Sigmoid colon (tissue), 6 donors: ENCODE measurements at regions not wholly inside any gene's neighbourhood (a gene's known extent, or its start where the extent isn't known, plus 50 kb on each side); places are given as distances from the start of the nearest gene placed in this dataset.

ENCODE experiments used
- DNase-seq: peaks from one replicate; pipeline ENCODE4 v3.0.0-alpha.2; 2019
- H3K27ac ChIP-seq, 4 donors: fragments of 200-600 bp; sonication (generic); one replicate each; pipeline ENCODE4 v1.5.1; 2016 to 2019; ENCODE audit warnings: mild to moderate bottlenecking in 1 of 4
- H3K27me3 ChIP-seq, 3 donors: fragments of 200-600 bp; sonication (generic); one replicate each; pipeline ENCODE4 v1.5.1; 2019; ENCODE audit warnings: mild to moderate bottlenecking in 1 of 3
- H3K36me3 ChIP-seq, 4 donors: fragments of 200-600 bp; sonication (generic); one replicate each; pipeline ENCODE4 v1.5.1; 2016 to 2019
- H3K4me1 ChIP-seq, 4 donors: fragments of 200-600 bp; sonication (generic); one replicate each; pipeline ENCODE4 v1.5.1; 2017 to 2019
- H3K4me3 ChIP-seq, 4 donors: fragments of 200-600 bp; sonication (generic); one replicate each; pipeline ENCODE4 v1.5.1; 2017 to 2019; ENCODE audit warnings: mild to moderate bottlenecking in 2 of 4, moderate library complexity in 1 of 4
- H3K9me3 ChIP-seq, 4 donors: fragments of 200-600 bp in 3 of 4; sonication (generic) in 3 of 4; one replicate each; pipeline versions ENCODE4 v1.5.1 to v1.6.1; 2013 to 2019
- CTCF ChIP-seq, 4 experiments: fragments of 450-650 bp in 3 of 4; fragments of 200-600 bp in 1 of 4; IDR thresholded peaks; one replicate each; pipeline ENCODE4 v1.5.1; 2016 to 2019; ENCODE audit warnings: antibody characterized with exemption in 4 of 4, mild to moderate bottlenecking in 3 of 4, moderate library complexity in 2 of 4
- EP300 ChIP-seq, 4 donors: sonication (generic); formaldehyde crosslinking; IDR thresholded peaks; one replicate each; pipeline ENCODE4 v1.6.1; 2017; ENCODE audit warnings: antibody characterized with exemption in 4 of 4
- POLR2A ChIP-seq, 2 donors: fragments of 450-650 bp; IDR thresholded peaks; one replicate each; pipeline ENCODE4 v1.6.1; 2016; ENCODE audit warnings: antibody characterized with exemption in 2 of 2, mild to moderate bottlenecking in 2 of 2, moderate library complexity in 2 of 2
- POLR2AphosphoS5 ChIP-seq, 4 donors: sonication (generic); formaldehyde crosslinking; IDR thresholded peaks; one replicate each; pipeline ENCODE4 v1.6.1; 2017; ENCODE audit warnings: antibody characterized with exemption in 4 of 4
- WGBS, 2 donors: extraction: QIAGEN DNeasy Blood & Tissue Kit; methylation state at CpG; one replicate each; pipeline ENCODE4 v1.1.7; 2013; 5-methylcytosine and 5-hydroxymethylcytosine counted together
- intact Hi-C: fragments of 100-400 bp; cut with DNase I; formaldehyde crosslinking; loops from one replicate; pipeline ENCODE4 v1.15.1; 2023
- donor health status: healthy with polysubstance abuse.
- donor health status: healthy.

- Histone ChIP-seq H3K36me3 (no peaks in the 10 kb centered on the region), H3K27me3 (no peaks in the 10 kb centered on the region), H3K4me1 (peaks cover 0 to 16% (median 13%) of the 10 kb centered on the region in 4 donors), H3K27ac (no peak overlapping the region), H3K4me3 (no peak overlapping the region), H3K9me3 (no peaks in the 10 kb centered on the region)
- intact Hi-C loops, result no loop called here
- no peak for TF ChIP-seq POLR2AphosphoS5 (IDR thresholded peaks at IDR 0.05)
- no peak for TF ChIP-seq POLR2A (IDR thresholded peaks at IDR 0.05)
- no peak for TF ChIP-seq CTCF (IDR thresholded peaks at IDR 0.05)
- WGBS, 2 donors, result 86 to 91% methylated on average over 18 of the region's 18 CpGs
- DNase-seq, result no peak
Measured at GRCh38 chr2:128559533-128560515, 241.2 kb upstream of the HS6ST1 start.

DNA sequence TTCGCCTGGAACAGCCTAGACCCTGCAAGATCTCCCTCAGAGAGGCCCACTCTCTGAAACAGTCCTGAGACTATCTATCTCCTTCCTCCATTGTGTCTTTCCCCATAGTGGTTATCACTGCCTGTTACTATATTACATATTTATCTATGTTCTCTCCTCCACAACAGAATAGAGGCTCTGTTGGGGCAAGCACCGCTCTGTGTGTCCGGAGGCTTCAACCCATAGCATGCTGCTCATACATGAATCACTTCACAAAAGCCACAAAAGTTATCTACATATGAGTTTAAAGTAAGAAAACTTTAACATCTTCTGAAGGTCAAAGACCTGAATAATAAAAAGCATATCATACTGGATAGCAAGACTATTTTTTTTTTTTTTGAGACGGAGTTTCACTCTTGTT is 242.1 kb upstream of the HS6ST1 start:
- intact Hi-C loops, result no loop called here
- Histone ChIP-seq H3K36me3 (no peaks in the 10 kb centered on the region), H3K27ac (no peak overlapping the region), H3K4me3 (no peak overlapping the region), H3K4me1 (peaks cover 0 to 16% (median 13%) of the 10 kb centered on the region in 4 donors), H3K9me3 (no peaks in the 10 kb centered on the region), H3K27me3 (no peaks in the 10 kb centered on the region)
- no peak for TF ChIP-seq EP300 (IDR thresholded peaks at IDR 0.05)
- TF ChIP-seq CTCF (IDR thresholded peaks at IDR 0.05), result no peak
- TF ChIP-seq POLR2A (IDR thresholded peaks at IDR 0.05), result no peak
- TF ChIP-seq POLR2AphosphoS5 (IDR thresholded peaks at IDR 0.05), result no peak
- no peak for DNase-seq
- 87 to 92% methylated on average over 4 of the region's 4 CpGs for WGBS, 2 donors

- intact Hi-C loops, result no loop called here
- no peak for DNase-seq
- H3K27me3 ChIP-seq, result no peaks in the 10 kb centered on the region
- 86 to 89% methylated on average over 7 of the region's 7 CpGs for WGBS, 2 donors
- H3K36me3 ChIP-seq, result no peaks in the 10 kb centered on the region
- no peak for TF ChIP-seq POLR2AphosphoS5 (IDR thresholded peaks at IDR 0.05)
- no peak for TF ChIP-seq POLR2A (IDR thresholded peaks at IDR 0.05)
- no peak for TF ChIP-seq EP300 (IDR thresholded peaks at IDR 0.05)
- no peak for TF ChIP-seq CTCF (IDR thresholded peaks at IDR 0.05)
- peaks cover 0 to 16% (median 13%) of the 10 kb centered on the region in 4 donors for H3K4me1 ChIP-seq
- H3K27ac ChIP-seq, result peak overlapping the region in 1 of 4 donors; percentile 59
- no peaks in the 10 kb centered on the region for H3K9me3 ChIP-seq
- H3K4me3 ChIP-seq, result no peak overlapping the region
Measured at GRCh38 chr2:128562471-128563347, 244.0 kb upstream of the HS6ST1 start.

DNA sequence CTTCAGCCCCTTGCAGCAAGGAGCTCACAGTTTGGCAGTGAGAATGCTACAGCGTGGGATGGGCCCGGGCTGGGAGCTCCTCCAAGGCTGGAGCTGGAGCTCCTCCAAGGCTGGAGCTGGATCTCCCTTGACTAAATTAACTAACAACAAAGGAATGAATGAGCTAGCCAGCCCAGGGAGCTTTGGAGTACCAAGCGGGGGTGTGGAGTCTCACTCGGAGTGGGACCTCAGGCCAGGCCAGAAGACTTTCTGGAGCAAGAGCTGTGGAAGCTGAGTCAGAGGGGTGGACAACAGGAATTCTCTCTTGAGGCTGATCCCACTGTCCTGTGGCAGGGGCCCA is 244.7 kb upstream of the HS6ST1 start:
- Histone ChIP-seq H3K9me3 (no peaks in the 10 kb centered on the region), H3K4me1 (peaks cover 0 to 16% (median 13%) of the 10 kb centered on the region in 4 donors), H3K4me3 (no peak overlapping the region), H3K36me3 (no peaks in the 10 kb centered on the region), H3K27me3 (no peaks in the 10 kb centered on the region), H3K27ac (peak overlapping the region in 1 of 4 donors; percentile 59)
- intact Hi-C loops, result no loop called here
- WGBS, 2 donors, result 78% methylated on average over 4 of the region's 4 CpGs
- DNase-seq, result peak; percentile 86
- TF ChIP-seq POLR2AphosphoS5 (IDR thresholded peaks at IDR 0.05) (peak in 2 of 4 donors; percentile 15 to 17), CTCF (IDR thresholded peaks at IDR 0.05) (no peak), POLR2A (IDR thresholded peaks at IDR 0.05) (no peak), EP300 (IDR thresholded peaks at IDR 0.05) (no peak)
